ENCODE measurements at regions not wholly inside any gene's neighbourhood (a gene's known extent, or its start where the extent isn't known, plus 50 kb on each side); places are given as distances from the start of the nearest gene placed in this dataset.
"Not testable (repeated sequence)": the region's sequence is repeated elsewhere in the genome, so short reads cannot be mapped to it uniquely, and the experiment has no call there.

DNA sequence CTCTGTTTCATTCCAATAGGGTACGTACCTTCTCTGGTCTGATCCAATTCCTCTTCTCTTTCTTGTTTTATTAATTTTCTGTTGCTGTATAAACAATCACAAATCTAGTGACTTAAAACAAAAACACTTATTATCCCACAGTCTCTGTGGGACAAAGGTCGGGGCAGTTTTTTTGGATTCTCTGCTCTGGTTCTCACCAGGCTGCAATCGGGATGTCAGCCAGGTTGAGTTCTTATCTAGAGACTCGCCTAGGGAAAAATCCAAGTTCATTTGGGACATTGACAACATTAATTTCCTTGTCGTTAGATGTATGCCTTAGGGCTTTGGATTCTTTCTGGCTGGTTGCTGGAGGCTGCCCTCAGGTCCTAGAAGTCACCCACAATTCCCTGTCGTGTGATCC is 430.5 kb upstream of the RORB start:
- H3K27ac Mint-ChIP-seq = no peak overlapping the region
- ATAC-seq = no peak
- DNase-seq (ENCODE audit: low spot score in 2 of 2) = no peak
- peaks cover 0 to 5% of the 10 kb centered on the region in 2 donors for H3K36me3 Mint-ChIP-seq
- H3K9me3 Mint-ChIP-seq = peaks cover 24 to 26% of the 10 kb centered on the region in 2 donors

DNA sequence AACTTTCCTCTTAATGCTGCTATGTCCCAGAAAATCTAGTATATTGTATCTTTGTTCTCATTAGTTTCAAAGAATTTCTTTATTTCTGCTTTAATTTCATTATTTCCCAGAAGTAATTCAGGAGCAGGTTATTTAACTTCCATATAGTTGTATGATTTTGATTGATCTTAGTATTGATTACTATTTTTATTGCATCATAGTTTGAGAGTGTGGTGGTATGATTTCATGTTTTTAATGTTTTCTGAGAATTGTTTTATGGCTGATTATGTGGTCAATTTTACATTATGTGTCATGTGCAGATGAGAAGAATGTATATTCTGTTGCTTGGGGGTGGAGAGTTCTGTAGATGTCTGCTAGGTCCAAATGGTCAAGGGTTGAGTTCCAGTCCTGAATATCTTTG is 425.6 kb upstream of the RORB start:
- peaks cover 21% of the 10 kb centered on the region in 2 donors for H3K9me3 Mint-ChIP-seq
- DNase-seq (ENCODE audit: low spot score in 2 of 2) (no peak), ATAC-seq (no peak)
- H3K27ac Mint-ChIP-seq = no peak overlapping the region
- H3K36me3 Mint-ChIP-seq = peaks cover 0 to 4% of the 10 kb centered on the region in 2 donors

DNA sequence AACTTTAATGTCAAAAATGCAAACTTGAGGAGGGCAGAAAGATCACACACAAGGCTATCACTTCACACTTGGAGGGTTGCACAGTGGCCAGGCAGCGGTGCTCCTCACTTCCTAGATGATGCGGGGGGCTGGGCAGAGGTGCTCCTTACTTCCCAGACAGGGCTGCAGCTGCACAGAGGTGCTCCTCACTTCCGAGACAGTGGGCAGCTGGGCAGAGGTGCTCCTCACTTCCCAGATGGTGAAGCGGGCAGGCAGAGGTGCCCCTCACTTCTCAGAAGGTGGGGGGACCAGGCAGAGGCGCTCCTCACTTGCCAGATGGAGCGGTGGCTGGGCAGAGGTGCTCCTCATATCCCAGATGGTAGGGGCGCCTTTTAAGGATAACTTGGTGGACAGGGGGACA is 423.2 kb upstream of the RORB start:
- H3K36me3 Mint-ChIP-seq = no peaks in the 10 kb centered on the region
- ATAC-seq (no peak), DNase-seq (ENCODE audit: low spot score in 2 of 2) (no peak)
- H3K27ac Mint-ChIP-seq = no peak overlapping the region
- peaks cover 21 to 22% of the 10 kb centered on the region in 2 donors for H3K9me3 Mint-ChIP-seq

DNA sequence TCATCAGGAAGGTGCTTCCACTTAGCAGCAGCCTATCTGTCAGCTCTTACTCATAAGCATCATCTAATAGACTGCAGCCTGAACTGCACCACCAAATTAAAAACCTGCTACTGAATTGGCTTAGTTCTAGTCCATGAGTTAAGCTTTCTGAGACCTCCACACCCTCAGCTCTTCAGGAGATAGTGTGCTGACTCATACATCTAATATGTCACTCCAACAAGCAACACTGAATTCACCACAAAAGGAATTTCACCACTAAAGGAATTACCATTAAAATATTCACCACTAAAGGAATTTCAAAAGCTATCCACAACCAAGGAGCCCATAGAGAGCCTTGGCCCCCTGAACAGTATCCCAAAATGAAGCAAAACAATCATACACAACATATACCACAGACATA is 418.5 kb upstream of the RORB start:
- no peak overlapping the region for H3K27ac Mint-ChIP-seq
- peaks cover 4 to 6% of the 10 kb centered on the region in 2 donors for H3K9me3 Mint-ChIP-seq
- ATAC-seq (no peak), DNase-seq (ENCODE audit: low spot score in 2 of 2) (no peak)
- H3K36me3 Mint-ChIP-seq = no peaks in the 10 kb centered on the region

GRCh38 chr9:74080652-74081051 is 416.5 kb upstream of the RORB start:
- ATAC-seq; H3K27ac Mint-ChIP-seq; DNase-seq (ENCODE audit: low spot score in 2 of 2); H3K9me3 Mint-ChIP-seq; H3K36me3 Mint-ChIP-seq: not testable (repeated sequence)

GRCh38 chr9:74083681-74084433 is 413.3 kb upstream of the RORB start:
- no peak for DNase-seq (ENCODE audit: low spot score in 2 of 2)
- Mint-ChIP-seq H3K36me3 (no peaks in the 10 kb centered on the region), H3K9me3 (peaks cover 2 to 11% of the 10 kb centered on the region in 2 donors), H3K27ac (no peak overlapping the region)
- ATAC-seq = no peak

DNA sequence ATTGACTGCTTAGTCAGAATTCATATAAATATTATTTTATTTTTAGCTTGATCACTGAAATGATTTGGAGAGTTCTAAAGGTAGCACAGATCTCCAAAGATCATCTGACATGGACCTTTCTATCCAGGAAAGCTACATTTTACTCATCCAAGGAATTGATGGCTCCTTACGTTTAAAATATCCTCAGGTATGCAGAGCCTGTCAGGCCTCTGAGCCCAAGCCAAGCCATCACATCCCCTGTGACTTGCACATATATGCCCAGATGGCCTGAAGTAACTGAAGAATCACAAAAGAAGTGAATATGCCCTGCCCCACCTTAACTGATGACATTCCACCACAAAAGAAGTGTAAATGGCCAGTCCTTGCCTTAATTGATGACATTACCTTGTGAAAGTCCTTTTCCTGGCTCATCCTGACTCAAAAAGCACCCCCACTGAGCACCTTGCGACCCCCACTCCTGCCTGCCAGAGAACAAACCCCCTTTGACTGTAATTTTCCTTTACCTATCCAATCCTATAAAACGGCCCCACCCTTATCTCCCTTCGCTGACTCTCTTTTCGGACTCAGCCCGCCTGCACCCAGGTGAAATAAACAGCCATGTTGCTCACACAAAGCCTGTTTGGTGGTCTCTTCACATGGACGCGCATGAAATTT is 411.6 kb upstream of the RORB start:
- not testable (repeated sequence) for H3K27ac Mint-ChIP-seq; ATAC-seq; H3K36me3 Mint-ChIP-seq; DNase-seq (ENCODE audit: low spot score in 2 of 2)
- H3K9me3 Mint-ChIP-seq = peaks cover 3 to 26% of the 10 kb centered on the region in 2 donors

DNA sequence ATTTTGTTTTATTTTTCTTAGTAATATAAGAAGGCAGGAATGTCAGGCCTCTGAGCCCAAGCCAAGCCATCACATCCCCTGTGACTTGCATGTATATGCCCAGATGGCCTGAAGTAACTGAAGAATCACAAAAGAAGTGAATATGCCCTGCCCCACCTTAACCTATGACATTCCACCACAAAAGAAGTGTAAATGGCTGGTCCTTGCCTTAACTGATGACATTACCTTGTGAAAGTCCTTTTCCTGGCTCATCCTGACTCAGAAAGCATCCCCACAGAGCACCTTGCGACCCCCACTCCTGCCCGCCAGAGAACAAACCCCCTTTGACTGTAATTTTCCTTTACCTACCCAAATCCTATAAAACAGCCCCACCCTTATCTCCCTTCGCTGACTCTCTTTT is 406.2 kb upstream of the RORB start:
- H3K9me3 Mint-ChIP-seq = peaks cover 15 to 26% of the 10 kb centered on the region in 2 donors
- not testable (repeated sequence) for ATAC-seq; H3K27ac Mint-ChIP-seq; DNase-seq (ENCODE audit: low spot score in 2 of 2); H3K36me3 Mint-ChIP-seq

DNA sequence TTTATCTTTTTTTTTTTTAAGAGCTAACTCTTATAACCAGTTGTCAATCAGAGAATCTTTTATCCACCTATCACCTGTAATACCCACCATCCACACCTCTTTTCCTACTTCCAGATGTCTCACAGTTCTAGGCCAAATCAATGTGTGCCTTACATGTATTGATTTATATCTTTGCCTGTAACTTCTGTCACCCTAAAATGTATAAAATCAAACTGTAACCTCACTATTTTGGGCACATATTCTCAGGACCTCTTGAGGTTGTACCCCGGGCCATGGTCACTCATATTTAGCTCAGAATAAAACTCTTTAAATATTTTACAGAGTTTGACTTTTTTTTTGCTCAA is 404.7 kb upstream of the RORB start:
- H3K36me3 Mint-ChIP-seq = no peaks in the 10 kb centered on the region
- peaks cover 20 to 26% of the 10 kb centered on the region in 2 donors for H3K9me3 Mint-ChIP-seq
- H3K27ac Mint-ChIP-seq = no peak overlapping the region
- DNase-seq (ENCODE audit: low spot score in 2 of 2) (no peak), ATAC-seq (no peak)

GRCh38 chr9:74094037-74094436 is 403.1 kb upstream of the RORB start:
- H3K9me3 Mint-ChIP-seq = peaks cover 14 to 20% of the 10 kb centered on the region in 2 donors
- H3K36me3 Mint-ChIP-seq; DNase-seq (ENCODE audit: low spot score in 2 of 2); H3K27ac Mint-ChIP-seq; ATAC-seq: not testable (repeated sequence)

DNA sequence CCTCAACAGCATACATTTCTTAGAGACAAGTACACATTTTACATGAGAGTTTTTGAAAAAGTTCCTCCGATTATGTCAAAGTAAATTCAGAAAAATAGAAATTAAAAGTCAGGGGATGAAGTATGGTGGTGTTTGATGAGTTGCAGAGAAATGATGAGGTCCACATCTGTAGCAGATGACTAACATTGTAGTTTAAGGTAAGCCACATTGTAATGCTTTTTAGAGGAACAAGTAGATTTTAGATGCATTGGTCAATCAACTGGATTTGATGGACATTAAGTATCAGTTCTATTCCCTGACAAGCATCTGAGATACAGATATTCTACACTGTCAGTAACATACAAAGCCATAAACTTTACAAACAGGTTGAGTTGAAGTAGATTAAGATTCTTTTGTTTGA is 402.4 kb upstream of the RORB start:
- DNase-seq (ENCODE audit: low spot score in 2 of 2) (no peak), ATAC-seq (no peak)
- H3K27ac Mint-ChIP-seq = no peak overlapping the region
- peaks cover 8 to 20% of the 10 kb centered on the region in 2 donors for H3K9me3 Mint-ChIP-seq
- no peaks in the 10 kb centered on the region for H3K36me3 Mint-ChIP-seq

GRCh38 chr9:74095925-74096324 is 401.2 kb upstream of the RORB start:
- Mint-ChIP-seq H3K36me3 (no peaks in the 10 kb centered on the region), H3K27ac (no peak overlapping the region), H3K9me3 (peaks cover 0 to 16% of the 10 kb centered on the region in 2 donors)
- no peak for DNase-seq (ENCODE audit: low spot score in 2 of 2)
- ATAC-seq = no peak

- ATAC-seq (no peak), DNase-seq (ENCODE audit: low spot score in 2 of 2) (no peak)
- peaks cover 0 to 11% of the 10 kb centered on the region in 2 donors for H3K9me3 Mint-ChIP-seq
- no peaks in the 10 kb centered on the region for H3K36me3 Mint-ChIP-seq
- no peak overlapping the region for H3K27ac Mint-ChIP-seq
Observed at GRCh38 chr9:74096420-74096819, 400.7 kb upstream of the RORB start.

- no peaks in the 10 kb centered on the region for H3K36me3 Mint-ChIP-seq
- no peak for ATAC-seq
- H3K27ac Mint-ChIP-seq = peak overlapping the region in 1 of 2 donors; percentile 23
Observed at GRCh38 chr9:74100042-74100441, 397.1 kb upstream of the RORB start.

GRCh38 chr9:74102148-74102547 is 395.0 kb upstream of the RORB start:
- not testable (repeated sequence) for ATAC-seq; H3K27ac Mint-ChIP-seq; DNase-seq (ENCODE audit: low spot score in 2 of 2); H3K36me3 Mint-ChIP-seq
- peaks cover 22 to 23% of the 10 kb centered on the region in 2 donors for H3K9me3 Mint-ChIP-seq

More at GRCh38 chr9:74100042-74100441, 397.1 kb upstream of the RORB start:
- no peak for DNase-seq (ENCODE audit: low spot score in 2 of 2)
- H3K9me3 Mint-ChIP-seq = peaks cover 15 to 28% of the 10 kb centered on the region in 2 donors

GRCh38 chr9:74102702-74103101 is 394.4 kb upstream of the RORB start:
- no peak overlapping the region for H3K27ac Mint-ChIP-seq
- H3K36me3 Mint-ChIP-seq = no peaks in the 10 kb centered on the region
- ATAC-seq (no peak), DNase-seq (ENCODE audit: low spot score in 2 of 2) (no peak)
- H3K9me3 Mint-ChIP-seq = peaks cover 22 to 23% of the 10 kb centered on the region in 2 donors

DNA sequence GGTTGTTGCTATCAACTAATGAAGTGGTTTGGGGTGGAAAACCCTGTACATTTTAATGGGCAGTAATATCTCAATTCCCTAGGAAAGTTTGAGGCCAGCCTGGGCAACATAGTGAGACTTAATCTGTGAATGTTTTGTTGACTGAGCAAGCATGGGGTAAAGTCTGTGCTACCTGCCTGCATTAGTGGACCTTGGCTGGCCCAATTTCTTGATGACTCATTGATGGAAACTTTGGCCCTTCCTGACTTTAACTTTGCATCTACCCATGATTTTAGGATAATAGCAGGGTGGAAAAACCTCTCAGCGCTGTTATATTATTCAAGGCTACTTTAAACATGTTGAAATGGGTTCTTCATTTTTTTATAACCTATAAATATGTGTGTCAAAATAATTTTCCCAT is 389.4 kb upstream of the RORB start:
- no peaks in the 10 kb centered on the region for H3K36me3 Mint-ChIP-seq
- no peak overlapping the region for H3K27ac Mint-ChIP-seq
- H3K9me3 Mint-ChIP-seq = peaks cover 8 to 14% of the 10 kb centered on the region in 2 donors
- ATAC-seq = no peak
- DNase-seq (ENCODE audit: low spot score in 2 of 2) = no peak

DNA sequence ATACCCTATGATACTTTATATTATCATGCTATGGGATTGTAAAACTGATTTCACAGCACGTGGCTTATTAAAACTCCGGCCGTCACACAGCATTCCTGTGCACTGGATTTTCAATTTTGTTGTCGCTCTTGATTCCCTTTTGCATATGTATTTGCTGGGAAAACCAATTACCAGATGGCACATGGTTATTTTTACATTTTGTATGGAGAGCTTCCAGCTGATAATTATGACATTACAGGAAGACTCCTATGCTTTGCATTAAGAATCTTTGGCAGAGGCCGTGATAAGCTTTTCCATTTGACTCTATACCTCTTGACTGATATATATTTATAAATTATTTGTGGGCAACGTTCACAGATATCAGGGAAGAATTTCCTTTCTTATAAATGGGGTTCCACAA is 381.2 kb upstream of the RORB start:
- ATAC-seq (no peak), DNase-seq (ENCODE audit: low spot score in 2 of 2) (no peak)
- no peak overlapping the region for H3K27ac Mint-ChIP-seq
- H3K36me3 Mint-ChIP-seq = no peaks in the 10 kb centered on the region
- H3K9me3 Mint-ChIP-seq = peaks cover 6 to 8% of the 10 kb centered on the region in 2 donors

Measured in activated naive CD4-positive, alpha-beta T cell treated with anti-CD3 and anti-CD28 coated beads, Interleukin-2, amount 50 U/mL, for 72 hours (primary cell).